PC-3 (cell line): ENCODE measurements at regions not wholly inside any gene's neighbourhood (a gene's known extent, or its start where the extent isn't known, plus 50 kb on each side); places are given as distances from the start of the nearest gene placed in this dataset.

ENCODE experiments used
- ATAC-seq: fragments of 200-7000 bp; cut with Tn5 transposase; 2 replicates; pipeline ENCODE4 v1.9.1; 2020; ENCODE audit warnings: mild to moderate bottlenecking, moderate library complexity
- BruUV-seq: library from RNA; stranded (reverse); fragments of 400-500 nt; replicated peaks from 2 replicates; lab custom pipeline; 2021; lab: Mats Ljungman, UMichigan
- CTCF ChIA-PET: fragments of 300-600 bp; sonication (Branson Sonifier 250); formaldehyde crosslinking; loops from one replicate; lab custom pipeline; 2022; ENCODE audit warnings: antibody characterized with exemption; lab: Charles Lee
- POLR2A ChIA-PET: fragments of 300-600 bp; sonication (Branson Sonifier 250); formaldehyde crosslinking; loops from one replicate; lab custom pipeline; 2022; ENCODE audit warnings: antibody characterized with exemption; ENCODE audit not compliant: unreplicated experiment; lab: Charles Lee
- DNase-seq: peaks from one replicate; pipeline ENCODE4 v3.0.0-alpha.2; 2015
- H2AFZ ChIP-seq: fragments of 300-600 bp; sonication (generic); 2 replicates; pipeline ENCODE4 v1.6.0; 2016; ENCODE audit warnings: antibody characterized with exemption, low read length
- H3F3A ChIP-seq: fragments of 300-600 bp; sonication (generic); one replicate; pipeline ENCODE4 v1.6.0; 2017; ENCODE audit warnings: antibody characterized with exemption, low read length, control low read depth, mild to moderate bottlenecking; ENCODE audit not compliant: unreplicated experiment
- H3K27ac ChIP-seq: fragments of 300-600 bp; sonication (generic); 2 replicates; pipeline ENCODE4 v1.5.1; 2016; ENCODE audit warnings: mild to moderate bottlenecking, low read length
- H3K27me3 ChIP-seq: fragments of 300-600 bp; sonication (generic); 2 replicates; pipeline ENCODE4 v1.6.1; 2016; ENCODE audit warnings: low read length, mixed read lengths
- H3K36me3 ChIP-seq: fragments of 300-600 bp; sonication (generic); 2 replicates; pipeline ENCODE4 v1.6.1; 2016; ENCODE audit warnings: low read depth, mixed run types, low read length, mixed read lengths
- H3K4me1 ChIP-seq: fragments of 300-600 bp; sonication (generic); 2 replicates; pipeline ENCODE4 v1.5.1; 2016; ENCODE audit warnings: low read length; ENCODE audit not compliant: insufficient read depth
- H3K4me2 ChIP-seq: fragments of 300-600 bp; sonication (generic); 2 replicates; pipeline ENCODE4 v1.6.0; 2016; ENCODE audit warnings: low read length
- H3K4me3 ChIP-seq: fragments of 300-600 bp; sonication (generic); 2 replicates; pipeline ENCODE4 v1.5.1; 2016; ENCODE audit warnings: mild to moderate bottlenecking, low read length, mixed read lengths
- H3K79me2 ChIP-seq: fragments of 300-600 bp; sonication (generic); 2 replicates; pipeline ENCODE4 v1.6.1; 2017; ENCODE audit warnings: low read length, mixed read lengths
- H3K9ac ChIP-seq: fragments of 300-600 bp; sonication (generic); 2 replicates; pipeline ENCODE4 v1.6.0; 2016; ENCODE audit warnings: mild to moderate bottlenecking, low read length
- H3K9me2 ChIP-seq: fragments of 300-600 bp; sonication (generic); replicated peaks from 2 replicates; pipeline ENCODE4 v1.6.1; 2016; ENCODE audit warnings: mixed run types, low read length, mixed read lengths
- H3K9me3 ChIP-seq: fragments of 300-600 bp; sonication (generic); 2 replicates; pipeline ENCODE4 v1.6.1; 2016; ENCODE audit warnings: low read length, mixed read lengths
- H4K20me1 ChIP-seq: fragments of 300-600 bp; sonication (generic); 2 replicates; pipeline ENCODE4 v1.6.1; 2016; ENCODE audit warnings: low read length, mixed read lengths
- CTCF ChIP-seq: fragments of 300-600 bp; sonication (generic); conservative IDR thresholded peaks from 2 replicates; pipeline ENCODE4 v1.5.1; 2017; ENCODE audit warnings: antibody characterized with exemption, low read depth, mild to moderate bottlenecking, low read length
- EZH2 ChIP-seq: fragments of 300-600 bp; sonication (generic); IDR thresholded peaks from one replicate; pipeline ENCODE4 v1.6.1; 2017; ENCODE audit warnings: antibody characterized with exemption, mild to moderate bottlenecking, low read length; ENCODE audit not compliant: unreplicated experiment
- EZH2phosphoT487 ChIP-seq: fragments of 300-600 bp; sonication (generic); IDR thresholded peaks from 2 replicates; pipeline ENCODE4 v1.6.1; 2018; ENCODE audit warnings: mild to moderate bottlenecking, antibody characterized with exemption, low read length, borderline replicate concordance
- intact Hi-C: fragments of 100-400 bp; cut with micrococcal nuclease; formaldehyde crosslinking; loops from 2 replicates; pipeline ENCODE4 v1.9.0; 2023

- H3F3A ChIP-seq = no peaks in the 10 kb centered on the region
- H3K4me3 ChIP-seq = peak overlapping the region; percentile 61
- H3K79me2 ChIP-seq = no peaks in the 10 kb centered on the region
- ChIA-PET CTCF (no interaction called here), POLR2A (no interaction called here)
- H3K36me3 ChIP-seq = no peaks in the 10 kb centered on the region
- peak; percentile 77 for ATAC-seq
- no peaks in the 10 kb centered on the region for H3K9me3 ChIP-seq
- H4K20me1 ChIP-seq = no peaks in the 10 kb centered on the region
- H2AFZ ChIP-seq = peak overlapping the region; percentile 78
- TF ChIP-seq EZH2phosphoT487 = no peak
- TF ChIP-seq EZH2 = no peak
- TF ChIP-seq CTCF = no peak
- H3K4me1 ChIP-seq = peaks cover 28% of the 10 kb centered on the region
- BruUV-seq = no TSS peak
- H3K4me2 ChIP-seq = peak overlapping the region; percentile 82
- H3K27me3 ChIP-seq = no peaks in the 10 kb centered on the region
- peak; percentile 83 for DNase-seq
- peak overlapping the region; percentile 92 for H3K27ac ChIP-seq
- intact Hi-C loops = loop anchor here (2.0 kb wide), 1 partner anchor 182 kb away; no protein-coding TSS in a partner anchor
- H3K9me2 ChIP-seq = no peaks in the 10 kb centered on the region
- peak overlapping the region; percentile 59 for H3K9ac ChIP-seq
Observed at GRCh38 chr2:51812138-51812866, 780.4 kb upstream of the NRXN1 start.

- POLR2A ChIA-PET = no interaction called here
- no peak overlapping the region for H3K4me2 ChIP-seq
- H3K4me1 ChIP-seq = peaks cover 28% of the 10 kb centered on the region
- H3K27me3 ChIP-seq = no peaks in the 10 kb centered on the region
- no peak overlapping the region for H3K4me3 ChIP-seq
- TF ChIP-seq EZH2 (no peak), EZH2phosphoT487 (no peak), CTCF (no peak)
- H2AFZ ChIP-seq = no peak overlapping the region
- H3K79me2 ChIP-seq = no peaks in the 10 kb centered on the region
- no peak overlapping the region for H3K27ac ChIP-seq
- H3K36me3 ChIP-seq = no peaks in the 10 kb centered on the region
- no peak for DNase-seq
- BruUV-seq = no TSS peak
- intact Hi-C loops = no loop called here
- H3F3A ChIP-seq = no peaks in the 10 kb centered on the region
- H3K9me3 ChIP-seq = no peaks in the 10 kb centered on the region
- H4K20me1 ChIP-seq = no peaks in the 10 kb centered on the region
- CTCF ChIA-PET = no interaction called here
- no peak for ATAC-seq
- H3K9ac ChIP-seq = no peak overlapping the region
- no peaks in the 10 kb centered on the region for H3K9me2 ChIP-seq
Observed at GRCh38 chr2:51810197-51810596, 778.3 kb upstream of the NRXN1 start.

GRCh38 chr2:51807229-51807628 is 775.3 kb upstream of the NRXN1 start:
- POLR2A ChIA-PET = no interaction called here
- intact Hi-C loops = no loop called here
- CTCF ChIA-PET = no interaction called here

More at GRCh38 chr2:51807229-51807628, 775.3 kb upstream of the NRXN1 start:
- peaks cover 14% of the 10 kb centered on the region for H3K4me1 ChIP-seq
- DNase-seq (no peak), ATAC-seq (no peak)
- no peaks in the 10 kb centered on the region for H3K79me2 ChIP-seq
- no peak overlapping the region for H3K27ac ChIP-seq
- H3K27me3 ChIP-seq = no peaks in the 10 kb centered on the region
- H4K20me1 ChIP-seq = no peaks in the 10 kb centered on the region
- H3K36me3 ChIP-seq = no peaks in the 10 kb centered on the region
- H2AFZ ChIP-seq = no peak overlapping the region
- no peak overlapping the region for H3K4me2 ChIP-seq
- TF ChIP-seq EZH2phosphoT487 (no peak), EZH2 (no peak)
- H3K9me3 ChIP-seq = no peaks in the 10 kb centered on the region
- no peaks in the 10 kb centered on the region for H3F3A ChIP-seq
- no TSS peak for BruUV-seq
- no peak overlapping the region for H3K9ac ChIP-seq
- H3K9me2 ChIP-seq = no peaks in the 10 kb centered on the region
- H3K4me3 ChIP-seq = no peak overlapping the region
